ENCODE measurements at regions not wholly inside any gene's neighbourhood (a gene's known extent, or its start where the extent isn't known, plus 50 kb on each side); places are given as distances from the start of the nearest gene placed in this dataset.

DNA sequence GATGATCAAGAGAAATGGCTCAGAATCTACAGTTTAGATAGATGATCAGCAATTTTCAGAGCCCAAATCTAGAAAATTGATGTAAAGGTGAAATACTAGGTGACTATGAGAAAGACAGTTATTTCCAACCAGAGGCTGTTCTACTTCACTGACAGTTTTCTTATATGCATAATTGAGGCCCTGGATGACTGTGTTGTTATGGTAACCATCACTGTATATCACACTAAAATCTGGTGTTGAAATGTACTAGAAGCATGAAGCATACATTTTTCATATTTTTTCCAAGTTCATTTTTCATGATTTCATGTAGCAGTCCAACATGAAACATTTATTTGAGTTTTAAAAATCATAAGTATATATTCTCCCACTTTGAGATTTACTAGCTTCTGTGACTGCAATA is 87.4 kb downstream of the ATXN3L start:
- no peak for DNase-seq (ENCODE audit: low read depth)
- no peak for TF ChIP-seq CTCF (IDR thresholded peaks at IDR 0.05; ENCODE audit: low read length, missing control alignments)
- H3K4me3 ChIP-seq (replicated peaks; ENCODE audit: low read depth, low read length): no peak overlapping the region

DNA sequence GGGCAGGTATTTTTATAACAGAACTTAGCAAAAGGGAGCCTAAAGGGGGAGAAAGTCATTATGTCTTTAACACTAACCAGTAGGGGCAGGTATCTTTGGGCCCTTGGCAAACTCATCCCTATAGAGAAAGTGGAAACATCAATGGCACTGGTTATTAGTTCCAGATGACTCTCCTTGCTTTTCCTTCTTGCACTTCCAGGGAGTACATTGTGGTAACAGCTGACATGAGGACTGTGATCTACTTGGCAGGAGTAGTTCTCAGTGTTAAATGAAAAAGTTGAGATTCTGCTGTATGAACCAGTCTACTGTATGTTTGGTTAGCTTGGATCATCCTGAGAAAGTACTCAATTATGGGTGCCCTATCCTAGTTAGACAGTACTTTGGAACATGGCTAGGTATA is 93.6 kb downstream of the ATXN3L start:
- no peak for DNase-seq (ENCODE audit: low read depth)
- no peak for TF ChIP-seq CTCF (IDR thresholded peaks at IDR 0.05; ENCODE audit: low read length, missing control alignments)
- H3K4me3 ChIP-seq (replicated peaks; ENCODE audit: low read depth, low read length): no peak overlapping the region

DNA sequence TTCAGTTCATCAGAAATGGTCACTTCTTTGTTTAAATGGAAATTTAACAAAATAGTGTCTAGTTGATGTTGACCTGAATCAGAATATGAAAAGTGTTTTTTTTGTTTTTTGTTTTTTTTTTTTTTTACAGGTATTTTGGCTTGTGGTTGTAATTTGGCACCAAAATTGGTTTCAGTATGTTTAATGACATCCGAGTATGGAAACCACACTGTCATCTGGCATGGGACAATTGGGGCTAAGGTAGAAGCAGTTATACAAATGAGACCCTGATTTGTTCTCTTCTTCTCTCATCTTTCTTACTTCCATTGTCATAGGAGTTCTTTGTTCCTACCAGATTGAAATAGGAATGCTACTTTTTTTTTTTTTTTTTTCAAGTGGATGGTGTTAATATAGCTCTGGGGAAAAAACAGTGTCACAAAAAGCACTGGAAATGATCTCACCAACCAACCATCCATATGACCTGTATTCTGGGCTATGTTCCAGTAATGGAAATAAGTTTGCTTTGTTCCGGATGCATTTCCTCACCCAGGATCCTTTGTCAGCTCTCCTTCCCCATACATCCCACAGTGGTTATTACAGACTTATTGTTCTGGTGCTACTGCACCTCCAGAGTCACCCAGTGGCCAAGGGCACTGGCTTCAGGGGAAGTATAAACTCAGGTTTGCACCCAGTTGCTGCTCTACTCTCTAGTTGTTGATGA is 95.8 kb downstream of the ATXN3L start:
- peak; percentile 37 for TF ChIP-seq CTCF (IDR thresholded peaks at IDR 0.05; ENCODE audit: low read length, missing control alignments)
- no peak overlapping the region for H3K4me3 ChIP-seq (replicated peaks; ENCODE audit: low read depth, low read length)
- DNase-seq (ENCODE audit: low read depth): peak; percentile 96

GRCh38 chrX:13220916-13221315 is 98.9 kb downstream of the ATXN3L start:
- no peak overlapping the region for H3K4me3 ChIP-seq (replicated peaks; ENCODE audit: low read depth, low read length)
- no peak for TF ChIP-seq CTCF (IDR thresholded peaks at IDR 0.05; ENCODE audit: low read length, missing control alignments)
- no peak for DNase-seq (ENCODE audit: low read depth)

DNA sequence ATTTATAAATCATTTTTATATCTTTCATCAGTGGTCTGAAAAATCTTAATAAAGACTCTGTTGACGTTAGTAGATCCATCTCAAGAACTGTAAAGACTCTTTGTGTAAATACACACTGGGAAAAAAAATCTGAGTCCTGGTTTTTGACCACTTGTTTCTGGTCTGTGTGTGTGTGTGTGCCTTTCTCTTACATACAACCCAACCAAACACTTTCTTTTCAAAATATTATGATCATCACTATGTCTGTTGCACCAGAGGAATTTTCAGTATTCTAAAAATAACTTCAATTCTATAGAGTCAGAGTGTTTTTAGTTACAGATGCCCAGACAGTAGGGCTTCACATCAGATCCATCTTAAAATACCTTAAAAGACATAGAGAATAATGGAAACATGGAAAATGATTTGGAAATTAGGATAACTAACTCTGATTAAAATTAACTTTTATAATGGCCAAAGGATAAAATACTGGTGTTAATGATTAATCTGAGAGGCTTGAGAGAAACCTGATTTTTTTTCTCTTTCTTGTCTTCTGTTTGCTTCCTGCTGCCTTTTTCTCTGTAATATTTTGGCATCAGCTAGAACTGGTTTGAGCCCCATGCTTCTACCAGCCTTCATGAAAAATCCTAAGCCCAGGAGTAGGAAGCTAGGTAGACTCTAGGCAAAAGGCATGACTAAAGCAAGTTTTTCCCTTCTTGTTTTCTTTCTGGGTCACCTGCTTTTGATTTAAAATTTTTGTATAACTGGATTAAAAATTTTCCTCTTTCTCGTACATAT is 99.7 kb downstream of the ATXN3L start:
- no peak overlapping the region for H3K4me3 ChIP-seq (replicated peaks; ENCODE audit: low read depth, low read length)
- peak; percentile 23 for DNase-seq (ENCODE audit: low read depth)
- no peak for TF ChIP-seq CTCF (IDR thresholded peaks at IDR 0.05; ENCODE audit: low read length, missing control alignments)

- no peak for TF ChIP-seq CTCF (IDR thresholded peaks at IDR 0.05; ENCODE audit: low read length, missing control alignments)
- DNase-seq (ENCODE audit: low read depth): no peak
- H3K4me3 ChIP-seq (replicated peaks; ENCODE audit: low read depth, low read length): no peak overlapping the region
These were observed 101.1 kb downstream of the ATXN3L start for GRCh38 chrX:13218758-13219157.

All from fibroblast of pulmonary artery (primary cell).